ENCODE measurements at regions not wholly inside any gene's neighbourhood (a gene's known extent, or its start where the extent isn't known, plus 50 kb on each side); places are given as distances from the start of the nearest gene placed in this dataset.

- no peak for TF ChIP-seq REST (IDR thresholded peaks at IDR 0.05; ENCODE audit: insufficient read depth in 1 of 2, low read depth in 2 of 2, low read length in 2 of 2)
- TF ChIP-seq POLR2AphosphoS5 (IDR thresholded peaks at IDR 0.05; ENCODE audit: low read depth, low read length): no peak
These were observed 253.0 kb downstream of the DCDC2C start for GRCh38 chr2:3956406-3956805.
